ENCODE measurements at regions not wholly inside any gene's neighbourhood (a gene's known extent, or its start where the extent isn't known, plus 50 kb on each side); places are given as distances from the start of the nearest gene placed in this dataset.
"Not testable (repeated sequence)": the region's sequence is repeated elsewhere in the genome, so short reads cannot be mapped to it uniquely, and the experiment has no call there.

DNA sequence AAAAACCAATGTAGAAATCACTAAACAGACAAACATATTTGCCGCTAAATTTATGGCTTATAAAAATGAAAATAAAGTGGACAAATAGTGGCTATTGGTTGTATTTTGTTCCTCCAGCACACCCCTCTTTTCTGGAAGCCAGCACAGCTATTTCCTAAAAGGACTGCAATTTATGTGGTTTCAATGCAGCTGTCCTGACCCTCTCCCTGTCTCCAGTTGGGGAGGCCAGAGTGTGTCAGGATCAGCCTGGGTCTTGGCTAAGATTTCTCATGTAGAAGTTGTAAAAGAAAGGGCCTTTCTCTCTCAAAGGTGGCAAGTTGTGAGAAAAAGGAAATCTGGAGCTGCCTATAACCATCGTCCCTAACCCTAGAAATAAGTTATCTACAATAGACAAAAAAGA is 165.6 kb downstream of the ALDH8A1 start:
- DNase-seq (ENCODE audit: low spot score): no peak

DNA sequence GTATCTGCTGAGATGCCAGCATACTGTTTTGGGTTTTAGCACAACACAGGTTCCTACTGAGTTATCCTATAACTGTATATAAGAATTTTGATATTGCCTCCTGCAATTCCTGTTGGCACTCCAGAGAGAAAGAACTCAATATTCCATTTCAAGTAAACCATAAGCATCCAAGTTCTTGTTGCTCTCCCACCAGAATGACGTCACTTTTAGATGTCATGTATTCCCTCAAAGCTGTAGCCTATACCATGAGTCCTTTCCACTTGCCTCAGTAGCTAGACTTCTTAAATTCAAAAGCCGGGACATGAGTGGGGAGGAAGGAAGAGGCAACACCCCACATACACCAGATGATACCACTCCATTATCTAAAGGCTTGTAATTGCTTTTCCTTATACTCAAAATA is 171.5 kb downstream of the ALDH8A1 start:
- DNase-seq (ENCODE audit: low spot score): no peak

DNA sequence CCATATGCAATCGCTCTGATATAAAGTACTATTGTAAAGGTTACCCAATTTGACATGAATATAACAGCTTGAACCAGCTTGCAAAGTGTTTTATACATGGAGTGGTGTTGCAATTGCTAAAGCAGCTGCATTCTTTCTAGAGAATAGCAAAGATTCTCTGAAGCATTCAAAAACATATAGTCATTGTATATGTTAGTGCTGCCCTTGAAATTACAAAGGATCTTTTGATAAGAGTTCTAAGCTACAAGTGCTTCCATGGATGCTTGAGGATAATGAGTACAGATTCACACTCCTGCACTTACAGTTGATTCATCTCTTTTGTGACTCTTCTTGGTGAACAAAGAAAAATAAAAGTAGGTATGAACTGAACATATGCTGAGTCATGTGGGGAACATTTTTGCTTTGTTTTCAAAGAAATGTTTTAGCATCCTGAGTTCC is 175.7 kb downstream of the ALDH8A1 start:
- no peak for DNase-seq (ENCODE audit: low spot score)

DNA sequence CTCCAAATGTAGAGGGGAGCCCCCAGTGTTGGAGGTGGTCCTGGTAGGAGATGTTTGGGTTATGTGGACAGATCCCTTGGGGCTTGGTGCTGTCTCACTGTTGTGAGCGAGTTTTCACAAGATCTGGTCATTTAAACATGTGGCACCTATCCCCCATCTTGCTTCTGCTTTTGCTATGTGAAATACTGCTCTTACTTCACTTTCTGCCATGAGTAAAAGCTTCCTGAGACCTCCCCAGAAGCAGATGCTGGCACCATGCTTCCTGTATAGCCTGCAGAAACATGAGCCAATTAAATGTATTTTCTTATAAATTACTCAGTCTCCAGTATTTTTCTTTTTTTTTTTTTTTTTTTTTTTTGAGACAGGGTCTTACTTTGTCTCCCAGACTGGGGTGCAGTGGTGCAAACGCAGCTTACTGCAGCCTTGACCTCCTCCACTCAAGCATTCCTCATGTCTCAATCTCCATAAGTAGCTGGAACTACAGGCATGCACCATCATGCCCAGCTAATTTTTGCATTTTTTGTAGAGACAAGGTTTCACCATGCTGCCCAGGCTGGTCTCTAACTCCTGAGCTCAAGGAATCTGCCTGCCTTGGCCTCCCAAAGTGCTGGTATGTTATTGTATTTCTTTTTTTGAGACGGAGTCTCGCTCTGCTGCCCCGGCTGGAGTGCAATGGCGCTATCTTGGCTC is 177.1 kb downstream of the ALDH8A1 start:
- no peak for DNase-seq (ENCODE audit: low spot score)

DNA sequence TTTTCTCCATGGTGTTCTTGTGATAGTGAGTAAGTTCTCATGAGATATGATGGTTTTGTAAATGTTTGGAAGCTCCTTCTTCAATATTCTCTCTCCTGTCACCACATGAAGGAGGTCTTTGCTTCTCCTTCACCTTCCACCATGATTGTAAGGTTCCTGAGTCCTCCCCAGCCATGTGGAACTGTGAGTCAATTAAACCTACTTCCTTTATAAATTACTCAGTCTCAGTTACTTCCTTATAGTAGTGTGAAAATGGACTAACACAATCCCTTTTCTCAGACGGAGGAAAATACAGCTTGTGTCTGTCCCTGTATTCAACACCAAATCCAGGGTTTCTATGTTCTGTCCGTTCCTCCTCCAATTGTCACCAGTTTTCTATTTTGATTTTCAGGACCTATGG is 181.0 kb downstream of the ALDH8A1 start:
- no peak for DNase-seq (ENCODE audit: low spot score)

DNA sequence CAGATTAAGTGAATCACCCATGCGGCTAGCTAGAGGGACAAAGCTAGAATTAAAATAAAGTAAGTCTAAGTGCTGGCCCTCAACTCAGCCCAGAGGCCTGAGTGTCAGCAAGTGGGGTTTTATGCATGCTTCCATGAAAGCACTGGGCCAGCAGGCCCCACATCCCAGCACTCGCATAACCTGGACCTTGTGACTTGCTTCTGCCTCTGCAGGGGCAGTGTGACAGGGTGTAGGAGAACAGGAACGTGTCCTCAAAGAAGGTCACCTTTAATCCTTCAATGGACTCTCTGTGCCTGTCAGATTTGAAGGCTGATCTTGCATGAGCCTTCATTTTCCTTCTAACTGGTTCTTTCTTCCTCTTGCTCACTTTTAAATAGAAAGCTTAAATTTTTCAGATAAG is 183.4 kb downstream of the ALDH8A1 start:
- no peak for DNase-seq (ENCODE audit: low spot score)

DNA sequence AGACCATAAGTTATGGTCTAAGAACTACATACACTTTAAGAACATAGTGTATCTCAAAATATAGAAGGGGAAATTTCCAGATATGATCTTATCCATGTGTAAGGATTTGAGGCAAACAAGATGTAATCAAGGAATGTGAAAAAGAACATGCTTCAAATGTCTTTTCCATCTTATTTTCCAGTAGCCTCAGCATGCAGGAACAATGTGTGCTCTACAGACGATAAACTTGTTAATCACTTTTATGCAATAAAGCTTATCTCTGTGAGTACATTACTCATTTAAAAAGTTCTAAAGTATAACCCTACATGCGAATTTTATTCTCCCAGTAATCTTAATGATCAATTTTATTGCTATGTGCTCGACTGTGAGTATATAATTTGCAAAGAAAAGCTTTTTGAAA is 185.2 kb downstream of the ALDH8A1 start:
- no peak for DNase-seq (ENCODE audit: low spot score)

DNA sequence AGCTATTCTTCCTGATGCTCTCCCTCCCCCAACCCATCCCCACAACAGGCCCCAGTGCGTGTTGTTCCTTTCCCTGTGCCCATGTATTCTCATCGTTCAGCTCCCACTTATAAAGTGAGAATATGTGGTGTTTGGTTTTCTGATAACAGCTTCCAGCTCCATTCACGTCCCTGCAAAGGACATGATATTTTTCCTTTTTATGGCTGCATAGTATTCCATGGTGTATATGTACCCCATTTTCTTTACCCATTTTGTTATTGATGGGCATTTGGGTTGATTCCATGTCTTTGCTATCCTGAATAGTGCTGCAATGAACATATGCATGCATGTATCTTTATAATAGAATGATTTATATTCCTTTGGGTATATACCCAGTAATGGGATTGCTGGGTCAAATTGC is 186.3 kb downstream of the ALDH8A1 start:
- DNase-seq (ENCODE audit: low spot score): not testable (repeated sequence)

DNA sequence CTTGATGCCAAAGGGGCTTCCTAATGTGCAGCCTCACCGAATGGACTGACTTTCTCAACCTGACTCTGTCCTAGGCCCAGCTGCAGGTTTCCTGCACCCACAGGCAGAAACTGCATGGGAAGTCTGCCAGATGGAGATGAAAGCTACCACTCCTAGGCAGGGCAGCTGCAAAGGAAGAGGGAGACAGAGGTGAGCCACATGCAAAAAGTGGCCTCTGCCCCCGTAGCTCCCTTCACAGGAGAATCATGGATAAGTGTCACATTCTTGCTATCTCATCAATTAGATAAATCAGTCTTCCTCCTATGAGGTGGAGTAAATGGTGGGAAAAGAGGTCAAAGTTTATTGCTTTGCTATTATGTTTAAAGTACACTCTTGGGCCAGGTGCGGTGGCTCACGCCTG is 191.3 kb downstream of the ALDH8A1 start:
- no peak for DNase-seq (ENCODE audit: low spot score)

DNA sequence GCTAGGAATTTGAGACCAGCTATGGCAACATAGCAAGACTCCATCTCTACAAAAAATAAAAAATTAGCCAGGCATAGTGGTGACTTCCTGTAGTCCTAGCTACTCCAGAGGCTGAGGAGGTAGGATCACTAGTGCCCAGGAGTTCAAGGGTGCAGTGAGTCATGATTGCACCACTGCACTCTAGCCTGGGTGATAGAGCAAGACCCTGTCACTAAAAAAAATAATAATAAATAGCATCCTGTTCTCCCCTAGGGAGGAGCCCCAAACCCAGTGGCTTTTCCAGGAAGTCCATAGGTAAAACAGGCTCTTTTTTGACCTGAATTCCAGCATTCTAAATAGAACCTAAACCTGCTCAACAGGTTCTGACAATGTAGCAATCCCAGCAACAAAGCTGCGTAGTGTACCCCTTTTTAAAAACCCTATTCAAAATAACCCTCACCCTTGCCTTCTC is 192.0 kb downstream of the ALDH8A1 start:
- no peak for DNase-seq (ENCODE audit: low spot score)

DNA sequence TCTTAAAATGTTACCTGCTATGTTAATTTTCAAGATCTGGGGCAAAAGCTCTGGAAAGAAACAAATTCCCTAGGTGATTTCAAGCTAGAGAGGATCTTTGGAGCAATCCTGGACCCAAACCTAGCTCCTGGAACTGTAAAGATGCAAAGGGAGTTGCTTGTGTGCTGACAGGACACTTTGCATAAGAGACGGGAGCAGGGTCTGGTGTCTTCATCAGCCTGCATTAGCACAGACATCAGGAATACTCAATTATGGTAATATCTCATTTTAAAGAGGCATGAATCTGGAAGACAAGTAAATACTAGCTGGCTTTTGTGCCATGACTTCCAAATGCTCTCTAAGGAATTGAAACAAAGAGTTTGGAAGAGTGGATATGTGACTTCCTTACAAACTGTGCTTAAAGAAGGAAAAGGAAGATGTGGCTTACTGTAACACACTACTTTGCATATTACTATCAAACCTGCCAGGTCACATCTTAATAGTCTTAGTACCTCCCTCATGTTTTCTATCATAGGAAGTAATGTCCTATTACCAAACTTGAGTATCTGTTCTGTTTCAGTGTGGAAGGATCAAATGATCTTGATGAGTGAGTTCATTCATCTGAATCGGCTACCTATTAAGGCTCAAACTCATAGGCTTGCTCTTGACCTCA is 193.4 kb downstream of the ALDH8A1 start:
- no peak for DNase-seq (ENCODE audit: low spot score)

DNA sequence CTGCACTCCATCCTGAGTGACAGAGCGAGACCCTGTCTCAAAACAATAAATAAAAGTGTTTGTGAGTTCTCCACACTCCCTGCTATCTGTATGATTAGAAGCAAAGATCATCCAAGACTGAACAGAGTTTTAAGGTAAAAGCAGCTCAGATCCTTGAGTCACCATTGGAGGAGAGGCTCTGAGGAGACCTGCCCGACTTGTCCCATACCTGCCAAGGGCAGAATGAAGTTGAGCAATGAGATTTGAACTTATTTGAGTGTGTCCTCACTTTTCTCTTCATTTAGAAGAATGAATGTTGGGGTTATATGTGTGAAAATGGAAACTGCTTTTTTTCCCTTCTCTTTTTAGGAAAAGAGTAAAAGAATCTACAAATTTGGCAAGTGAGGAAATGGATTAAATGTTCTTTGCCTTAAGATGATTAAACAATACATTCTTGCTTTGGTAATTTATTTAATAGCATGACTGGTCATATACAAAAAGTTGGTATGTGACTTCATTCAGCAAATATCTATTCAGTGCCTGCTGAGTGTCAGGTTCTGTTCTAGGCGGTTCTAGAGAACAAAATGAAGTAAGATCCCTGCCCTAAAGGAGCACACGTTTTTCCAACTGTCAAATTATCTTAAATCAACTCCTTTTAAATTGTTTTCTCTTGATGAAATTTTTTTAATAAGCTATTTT is 195.7 kb downstream of the ALDH8A1 start:
- DNase-seq (ENCODE audit: low spot score): no peak

DNA sequence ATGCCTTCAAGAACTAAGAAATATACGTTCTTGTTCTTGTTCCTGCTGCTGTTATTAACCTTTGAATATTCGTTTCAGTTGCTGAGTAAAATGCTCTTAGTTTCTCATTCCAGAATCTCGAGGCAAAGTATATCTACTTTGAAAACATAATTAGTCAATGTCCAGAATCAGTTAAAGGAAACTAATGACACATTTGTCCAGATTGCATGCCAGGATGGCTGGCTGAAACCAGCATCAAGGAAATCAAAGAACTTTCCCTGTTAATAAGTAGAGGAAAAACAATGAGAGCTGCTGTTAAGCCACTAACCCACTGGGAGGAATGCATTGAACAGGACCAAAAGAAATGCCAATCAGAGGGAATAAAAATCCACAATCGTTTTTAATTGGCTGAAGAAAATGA is 196.9 kb downstream of the ALDH8A1 start:
- DNase-seq (ENCODE audit: low spot score): no peak

DNA sequence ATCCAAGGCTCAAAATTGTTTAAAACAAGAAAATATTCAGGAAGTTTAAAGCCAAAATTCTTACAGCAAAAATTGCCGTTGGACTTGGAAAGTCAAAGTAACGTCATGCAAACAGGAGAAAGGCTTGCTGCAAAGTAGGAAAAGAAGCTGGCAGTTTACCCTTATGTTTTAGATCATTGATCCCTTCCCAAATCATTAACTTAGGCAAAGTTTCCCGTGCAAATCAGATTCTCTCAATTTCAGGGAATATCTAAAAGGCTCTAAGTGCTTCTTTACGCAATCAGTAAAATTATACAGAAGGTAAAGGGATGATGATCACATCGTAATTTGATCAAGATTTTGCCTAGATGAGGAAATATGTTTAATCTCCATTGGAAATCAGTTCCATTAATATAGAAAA is 197.5 kb downstream of the ALDH8A1 start:
- no peak for DNase-seq (ENCODE audit: low spot score)

DNA sequence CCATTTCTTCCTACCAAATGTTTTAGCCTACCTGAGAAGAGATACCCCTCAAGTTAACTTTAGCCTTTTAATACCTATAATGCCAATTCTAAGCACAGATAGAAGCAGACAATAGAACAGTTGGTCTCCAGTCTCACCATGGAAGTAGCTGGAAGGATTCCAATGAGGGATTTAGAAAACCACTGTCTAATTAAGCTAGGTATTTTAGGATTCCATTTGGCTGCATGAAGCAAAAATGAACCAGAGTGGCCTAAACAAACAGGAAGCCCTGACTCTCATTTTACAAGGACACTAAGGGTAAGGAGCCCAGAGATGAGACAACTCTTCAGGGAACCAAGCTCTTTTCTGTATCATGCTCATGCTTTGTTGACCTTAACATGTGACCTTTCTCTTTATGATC is 199.2 kb downstream of the ALDH8A1 start:
- DNase-seq (ENCODE audit: low spot score): no peak

DNA sequence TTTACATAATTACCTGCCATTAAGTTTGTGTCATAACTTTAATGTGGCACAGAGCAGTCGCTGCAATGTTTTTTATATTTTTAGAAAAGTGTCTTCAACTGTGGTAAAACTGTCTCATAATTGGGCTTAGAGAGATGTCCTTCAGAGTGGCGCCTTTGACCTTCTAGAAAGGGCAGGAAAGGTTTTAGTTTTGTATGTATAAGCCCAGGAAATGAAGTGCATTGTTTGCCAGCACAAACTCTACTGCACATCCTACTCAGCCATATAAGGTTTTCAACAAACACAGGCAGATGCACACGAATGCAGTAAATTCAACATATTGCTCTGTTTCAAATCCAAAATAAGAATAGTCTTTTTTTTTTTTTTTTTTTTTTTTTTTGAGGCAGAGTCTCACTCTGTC is 201.4 kb downstream of the ALDH8A1 start:
- no peak for DNase-seq (ENCODE audit: low spot score)

DNA sequence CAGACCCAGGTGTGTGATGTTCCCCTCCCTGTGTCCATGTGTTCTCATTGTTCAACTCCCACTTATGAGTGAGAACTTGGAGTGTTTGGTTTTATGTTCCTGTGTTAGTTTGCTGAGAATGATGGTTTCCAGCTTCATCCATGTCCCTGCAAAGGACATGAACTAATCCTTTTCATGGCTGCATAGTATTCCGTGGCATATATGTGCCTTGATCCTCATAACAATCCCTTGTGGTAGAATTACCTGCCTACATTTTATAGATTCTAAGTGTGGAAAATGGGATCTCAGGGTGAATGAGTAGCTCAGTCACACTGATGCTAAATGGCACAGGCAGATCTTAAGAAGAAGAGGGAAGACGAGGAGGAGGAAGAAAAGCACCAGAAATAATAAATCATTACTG is 202.7 kb downstream of the ALDH8A1 start:
- DNase-seq (ENCODE audit: low spot score): not testable (repeated sequence)

DNA sequence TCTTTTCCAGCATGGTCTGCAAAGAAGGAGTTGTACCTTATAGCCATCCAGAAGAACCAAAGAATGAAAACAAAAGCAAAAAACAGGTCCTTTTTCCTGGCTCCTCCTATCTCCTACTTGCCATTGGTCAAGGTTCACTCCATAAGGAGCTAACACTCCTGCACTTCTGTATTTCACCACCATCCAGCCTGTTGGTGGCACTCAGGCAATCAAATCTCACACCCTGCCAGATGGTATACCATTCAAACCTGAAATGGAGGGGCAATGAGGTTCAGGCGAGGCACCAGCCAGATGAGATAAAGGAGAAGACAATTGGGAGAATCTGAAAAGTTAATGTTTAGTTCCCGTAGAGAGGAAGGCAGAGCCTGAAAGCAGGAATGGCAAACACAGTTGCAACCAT is 203.8 kb downstream of the ALDH8A1 start:
- DNase-seq (ENCODE audit: low spot score): no peak

DNA sequence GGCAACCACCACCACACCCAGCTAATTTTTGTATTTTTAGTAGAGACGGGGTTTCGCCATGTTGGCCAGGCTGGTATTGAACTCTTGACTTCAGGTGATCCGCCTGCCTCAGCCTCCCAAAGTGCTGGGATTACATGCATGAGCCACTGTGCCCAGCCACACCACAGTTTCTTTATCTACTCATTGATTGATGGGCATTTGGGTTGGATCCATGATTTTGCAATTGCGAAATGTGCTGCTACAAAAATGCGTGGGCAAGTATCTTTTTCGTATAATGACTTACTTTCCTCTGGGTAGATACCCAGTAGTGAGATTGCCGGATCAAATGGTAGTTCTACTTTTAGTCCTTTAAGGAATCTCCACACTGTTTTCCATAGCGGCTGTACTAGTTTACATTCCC is 204.7 kb downstream of the ALDH8A1 start:
- DNase-seq (ENCODE audit: low spot score): not testable (repeated sequence)

DNA sequence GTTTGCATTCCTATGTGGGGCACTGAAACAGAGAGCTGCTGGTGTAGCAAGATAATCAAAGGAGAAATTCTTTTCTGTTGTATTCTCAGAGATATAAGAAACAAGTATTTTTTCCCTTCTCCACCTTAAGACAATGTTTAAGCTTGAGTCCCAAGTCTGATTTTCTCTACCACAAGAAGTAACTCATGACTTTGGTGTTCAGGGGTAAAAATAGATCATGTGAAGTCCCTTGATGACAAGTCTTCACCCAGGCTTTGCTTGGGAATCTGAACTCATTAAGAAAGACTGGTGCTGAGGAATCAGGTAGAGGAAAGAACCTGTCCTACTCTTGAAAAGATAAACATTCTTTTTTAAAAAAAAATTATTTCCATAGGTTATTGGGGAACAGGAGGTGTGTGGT is 205.6 kb downstream of the ALDH8A1 start:
- DNase-seq (ENCODE audit: low spot score): no peak

DNA sequence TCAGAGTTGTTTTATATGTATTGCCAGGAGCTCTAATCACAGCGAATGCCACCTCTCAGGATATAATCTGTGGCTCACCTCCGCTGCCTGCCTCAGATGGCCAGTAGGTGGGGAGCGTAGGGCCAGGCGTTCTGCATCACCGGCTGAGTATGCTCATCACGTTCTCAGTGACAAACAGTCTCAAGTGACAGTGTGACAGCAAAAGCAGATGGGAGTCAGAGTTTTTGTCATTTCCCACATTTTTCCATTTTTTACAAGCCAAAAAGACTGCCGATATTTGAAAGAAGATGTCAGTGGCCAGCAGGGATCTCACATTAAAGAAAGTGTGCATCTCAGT is 208.7 kb downstream of the ALDH8A1 start:
- DNase-seq (ENCODE audit: low spot score): no peak

DNA sequence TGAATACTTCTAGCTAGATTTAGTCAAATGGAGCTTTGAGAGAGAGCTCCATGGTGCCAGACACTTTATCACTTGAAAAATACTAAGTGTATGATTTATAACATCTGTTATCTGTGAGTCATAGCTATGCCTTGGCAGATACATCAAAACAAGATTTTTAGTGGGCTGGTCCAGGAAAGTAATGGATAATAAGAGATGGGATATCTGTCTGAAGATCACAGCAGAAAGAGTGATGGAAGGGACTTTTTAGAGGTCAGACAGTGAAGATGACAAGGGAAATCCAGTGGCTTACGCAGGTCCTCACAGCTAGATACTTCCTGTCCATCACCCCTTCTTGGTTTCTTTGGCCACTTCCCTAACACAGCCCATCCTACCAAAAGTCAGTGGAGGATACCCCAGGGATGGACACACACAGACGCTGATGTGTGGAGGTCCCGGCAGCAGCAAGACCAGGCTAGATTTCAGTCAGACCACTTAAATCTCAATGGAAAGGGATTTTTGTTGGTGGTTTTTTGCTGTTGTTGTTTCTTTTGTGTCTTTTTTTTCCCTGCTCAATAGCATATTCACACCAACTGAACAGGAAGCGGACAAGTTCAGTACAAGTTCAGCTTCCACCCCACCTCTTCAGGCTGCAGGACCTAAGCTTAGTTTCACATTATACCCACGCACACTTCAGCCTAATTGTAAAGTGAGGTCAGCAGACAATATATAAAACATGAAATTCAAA is 209.3 kb downstream of the ALDH8A1 start:
- DNase-seq (ENCODE audit: low spot score): no peak

DNA sequence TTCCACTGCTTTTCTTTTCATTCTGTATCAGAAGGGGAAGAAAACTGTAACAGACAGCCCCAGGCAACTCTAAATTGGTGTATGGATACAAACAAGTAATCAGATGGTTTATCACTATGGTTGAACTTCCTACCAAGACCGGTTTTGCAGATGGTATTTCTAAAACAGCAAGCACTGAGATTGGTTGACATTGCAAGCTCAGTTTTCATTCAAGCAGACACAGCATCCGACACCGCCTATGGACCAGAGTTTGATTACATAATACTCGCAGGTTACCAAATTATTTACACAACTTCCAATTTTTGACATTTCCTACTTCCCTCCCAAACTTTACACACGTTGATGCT is 209.9 kb downstream of the ALDH8A1 start:
- DNase-seq (ENCODE audit: low spot score): no peak

Data from LoVo (cell line).